ENCODE measurements at regions not wholly inside any gene's neighbourhood (a gene's known extent, or its start where the extent isn't known, plus 50 kb on each side); places are given as distances from the start of the nearest gene placed in this dataset.

DNA sequence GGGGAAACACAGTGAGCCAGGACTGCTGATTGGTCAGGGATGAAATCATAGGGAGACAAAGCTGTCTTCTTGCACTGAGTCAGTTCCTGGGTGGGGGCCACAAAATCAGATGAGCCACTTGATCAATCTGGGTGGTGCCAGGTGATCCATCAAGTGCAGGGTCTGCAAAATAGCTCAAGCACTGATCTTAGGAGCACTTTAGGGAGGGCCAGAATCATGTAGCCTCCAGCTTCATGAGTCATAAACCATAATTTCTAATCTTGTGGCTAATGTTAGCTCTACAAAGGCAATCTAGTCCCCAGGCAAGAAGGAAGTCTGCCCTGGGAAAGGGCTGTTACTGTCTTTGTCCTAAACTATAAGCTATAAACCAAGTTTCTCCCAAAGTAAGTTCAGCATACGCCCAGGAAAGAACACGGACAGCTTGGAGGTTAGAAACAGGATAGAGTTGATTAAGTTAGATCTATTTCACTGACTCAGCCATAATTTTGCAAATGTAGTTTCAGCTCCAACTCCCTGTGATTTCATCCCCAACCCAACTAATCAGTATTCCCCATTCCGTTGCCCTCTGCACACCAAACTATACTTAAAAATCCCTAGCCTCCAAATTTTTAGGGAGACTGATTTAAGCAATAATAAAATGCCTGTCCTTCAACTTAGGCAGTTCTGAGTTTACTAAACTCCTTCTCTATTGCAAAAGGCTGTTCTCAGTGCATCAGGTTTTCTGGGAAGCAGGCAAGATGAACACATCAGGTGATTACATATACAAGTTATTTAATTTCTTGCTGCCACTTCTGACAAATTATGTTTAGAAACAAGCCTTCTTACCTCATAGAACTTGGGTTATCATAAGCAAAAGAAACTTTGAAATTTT lies 226.9 kb upstream of the SPOPL start:
- no peaks in the 10 kb centered on the region for H3K36me3 Mint-ChIP-seq
- no peak overlapping the region for H3K4me3 Mint-ChIP-seq
- DNase-seq (ENCODE audit: low spot score in 2 of 2) (no peak), ATAC-seq (no peak)
- no peak overlapping the region for H3K27ac Mint-ChIP-seq
- peaks cover 9% of the 10 kb centered on the region for H3K9me3 Mint-ChIP-seq
- no peaks in the 10 kb centered on the region for H3K4me1 Mint-ChIP-seq

- Mint-ChIP-seq H3K36me3 (no peaks in the 10 kb centered on the region), H3K27ac (no peak overlapping the region), H3K4me1 (no peaks in the 10 kb centered on the region), H3K9me3 (peaks cover 9% of the 10 kb centered on the region), H3K4me3 (no peak overlapping the region)
- DNase-seq (ENCODE audit: low spot score in 2 of 2) (no peak), ATAC-seq (no peak)
Observed at GRCh38 chr2:138275292-138275690, 226.3 kb upstream of the SPOPL start.

DNA sequence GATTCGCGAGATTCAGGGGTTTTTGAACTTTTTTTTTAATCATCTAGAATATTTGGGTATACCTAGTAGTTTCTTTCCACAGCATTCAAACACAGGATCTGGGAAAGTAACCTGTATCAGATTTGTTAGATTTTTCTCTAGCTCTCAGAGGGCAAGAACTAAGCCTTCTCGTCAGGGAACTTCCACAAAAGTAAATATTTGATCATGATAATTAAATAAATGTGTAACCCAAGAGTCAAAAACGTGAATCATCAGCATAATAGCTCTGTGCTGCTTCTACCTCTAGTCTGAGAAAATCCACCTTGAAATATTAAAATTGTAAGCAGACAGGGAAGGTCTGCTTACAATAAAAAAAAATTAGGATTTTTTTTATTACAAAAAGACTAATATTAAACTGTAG lies 225.7 kb upstream of the SPOPL start:
- Mint-ChIP-seq H3K27ac (no peak overlapping the region), H3K36me3 (no peaks in the 10 kb centered on the region), H3K4me1 (no peaks in the 10 kb centered on the region), H3K4me3 (no peak overlapping the region), H3K9me3 (peaks cover 9% of the 10 kb centered on the region)
- DNase-seq (ENCODE audit: low spot score in 2 of 2), result no peak
- ATAC-seq, result no peak

DNA sequence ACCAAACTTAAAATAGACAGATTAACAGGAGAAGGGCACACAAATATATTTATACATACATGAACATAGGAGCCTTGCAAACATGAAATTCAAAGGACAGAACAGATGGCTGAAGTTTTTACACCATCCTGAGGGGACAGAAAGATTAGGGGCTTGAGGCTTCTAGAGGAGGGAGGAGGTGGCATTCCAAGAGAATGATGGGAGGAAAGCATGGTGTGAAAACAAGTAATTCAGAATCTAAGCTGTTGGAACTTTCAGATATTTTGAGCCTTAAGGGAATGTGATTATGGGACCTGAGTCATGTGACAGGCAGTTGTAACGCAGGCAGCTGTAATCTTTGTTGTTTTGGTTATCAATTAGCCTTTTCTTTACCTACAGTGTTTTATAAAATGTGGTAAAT lies 225.2 kb upstream of the SPOPL start:
- no peak for DNase-seq (ENCODE audit: low spot score in 2 of 2)
- no peak overlapping the region for H3K27ac Mint-ChIP-seq
- no peaks in the 10 kb centered on the region for H3K4me1 Mint-ChIP-seq
- peaks cover 9% of the 10 kb centered on the region for H3K9me3 Mint-ChIP-seq
- ATAC-seq, result no peak
- H3K36me3 Mint-ChIP-seq, result no peaks in the 10 kb centered on the region
- no peak overlapping the region for H3K4me3 Mint-ChIP-seq

DNA sequence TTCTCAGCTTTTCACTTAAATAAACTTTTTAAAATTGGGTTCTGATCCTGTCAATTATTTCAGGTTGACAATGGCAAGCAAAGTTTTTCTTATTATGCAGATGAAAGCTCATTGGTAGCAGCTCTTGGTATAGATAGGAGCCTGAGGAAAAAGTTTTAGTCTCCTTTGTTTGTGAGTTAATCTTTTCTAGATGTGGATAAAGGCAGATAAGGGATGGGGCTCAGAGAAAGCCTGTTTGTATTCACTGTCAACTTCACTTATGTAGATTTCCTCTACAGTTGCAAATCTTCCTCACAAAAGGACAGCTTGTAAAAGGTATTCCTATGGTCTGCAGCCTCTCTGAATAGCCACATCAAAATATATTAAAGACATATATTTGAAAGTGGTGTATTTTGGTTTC lies 224.5 kb upstream of the SPOPL start:
- Mint-ChIP-seq H3K4me3 (no peak overlapping the region), H3K4me1 (no peaks in the 10 kb centered on the region), H3K27ac (no peak overlapping the region), H3K36me3 (no peaks in the 10 kb centered on the region), H3K9me3 (peaks cover 3% of the 10 kb centered on the region)
- ATAC-seq (no peak), DNase-seq (ENCODE audit: low spot score in 2 of 2) (no peak)

DNA sequence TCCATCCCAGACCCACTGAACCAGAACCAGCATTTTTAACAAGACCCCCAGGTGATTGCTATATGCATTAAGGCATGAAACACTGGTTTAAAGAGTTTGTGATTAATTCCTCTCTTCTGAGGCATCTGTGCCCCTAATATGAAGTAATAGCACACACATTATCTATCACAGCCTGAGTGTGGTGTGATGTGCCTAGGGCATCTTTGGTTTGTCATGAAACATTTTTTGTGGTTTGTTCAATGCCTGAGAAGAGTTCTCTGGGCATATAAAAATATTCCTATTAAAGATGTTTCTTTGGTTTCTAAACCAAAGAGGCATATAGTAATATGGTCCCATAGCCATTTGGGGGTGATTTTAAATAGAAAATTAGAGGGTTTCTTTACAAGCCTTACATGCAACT lies 221.7 kb upstream of the SPOPL start:
- H3K4me3 Mint-ChIP-seq, result no peak overlapping the region
- H3K36me3 Mint-ChIP-seq, result no peaks in the 10 kb centered on the region
- no peaks in the 10 kb centered on the region for H3K9me3 Mint-ChIP-seq
- DNase-seq (ENCODE audit: low spot score in 2 of 2), result no peak
- no peaks in the 10 kb centered on the region for H3K4me1 Mint-ChIP-seq
- no peak for ATAC-seq
- no peak overlapping the region for H3K27ac Mint-ChIP-seq

DNA sequence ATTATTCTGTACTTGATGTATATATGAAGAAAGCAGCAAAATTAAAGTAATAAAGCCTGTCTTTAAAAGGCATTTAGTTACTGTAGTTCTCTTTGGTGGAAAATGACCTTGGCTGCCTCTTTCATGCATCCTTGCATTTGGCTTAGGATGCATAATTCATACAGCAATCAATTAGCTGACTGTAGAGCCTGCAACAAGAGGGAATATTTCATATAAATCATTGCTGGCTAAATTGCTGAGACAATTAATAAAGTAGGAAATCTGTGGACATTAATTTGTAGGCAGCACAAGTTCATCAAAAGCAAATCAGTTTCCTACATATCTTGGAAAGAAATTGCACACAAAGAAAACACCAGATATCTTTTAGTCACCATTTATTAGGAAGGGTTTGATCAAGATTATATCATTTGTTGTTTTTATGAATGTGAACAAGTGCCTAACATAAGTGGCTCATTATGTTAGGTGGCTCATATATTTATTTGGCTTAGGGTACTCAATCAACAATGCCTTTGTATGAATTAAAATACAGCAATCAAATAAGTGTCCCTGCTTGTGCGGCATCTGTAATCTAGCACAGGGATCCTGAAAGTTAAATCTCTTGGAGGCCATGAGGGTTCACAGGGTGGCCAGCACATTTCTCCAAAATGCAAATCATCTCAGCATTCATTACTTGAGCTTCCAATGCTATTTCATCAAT lies 220.4 kb upstream of the SPOPL start:
- DNase-seq (ENCODE audit: low spot score in 2 of 2), result no peak
- Mint-ChIP-seq H3K4me3 (no peak overlapping the region), H3K9me3 (peaks cover 3% of the 10 kb centered on the region), H3K36me3 (no peaks in the 10 kb centered on the region), H3K4me1 (no peaks in the 10 kb centered on the region), H3K27ac (no peak overlapping the region)
- no peak for ATAC-seq

DNA sequence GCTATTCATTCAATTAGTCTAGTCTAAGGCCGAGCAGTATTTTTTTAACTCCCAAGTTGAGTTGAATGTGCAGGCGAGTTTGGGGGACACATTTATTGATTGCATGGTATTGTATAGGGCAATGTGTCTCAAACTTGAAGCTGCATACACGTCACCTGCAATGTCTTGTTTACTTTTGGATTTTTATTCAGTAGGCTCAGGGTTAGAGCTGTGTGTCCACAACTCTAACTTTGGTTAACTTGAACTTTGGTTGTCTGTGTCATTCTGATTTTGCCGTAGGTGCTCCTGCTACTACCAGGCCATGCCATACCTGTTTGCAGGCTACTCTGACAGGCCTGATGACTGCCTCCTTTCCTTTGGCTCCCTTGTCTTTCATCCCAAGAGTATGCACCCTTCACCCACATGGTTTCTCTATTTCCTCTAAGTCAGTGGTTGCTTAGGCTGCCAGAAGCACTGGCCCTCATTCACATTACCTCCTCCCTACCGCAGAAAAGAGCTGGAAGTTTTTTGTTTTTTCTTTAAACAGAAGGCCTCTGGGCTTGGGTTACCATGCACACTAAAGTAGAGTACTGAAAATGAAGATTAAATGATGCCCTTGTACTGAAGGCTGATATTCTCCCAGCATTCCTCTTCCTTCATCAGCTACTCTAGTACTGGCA lies 219.4 kb upstream of the SPOPL start:
- Mint-ChIP-seq H3K36me3 (no peaks in the 10 kb centered on the region), H3K27ac (no peak overlapping the region), H3K9me3 (peaks cover 6% of the 10 kb centered on the region), H3K4me1 (no peaks in the 10 kb centered on the region), H3K4me3 (no peak overlapping the region)
- DNase-seq (ENCODE audit: low spot score in 2 of 2) (no peak), ATAC-seq (no peak)

DNA sequence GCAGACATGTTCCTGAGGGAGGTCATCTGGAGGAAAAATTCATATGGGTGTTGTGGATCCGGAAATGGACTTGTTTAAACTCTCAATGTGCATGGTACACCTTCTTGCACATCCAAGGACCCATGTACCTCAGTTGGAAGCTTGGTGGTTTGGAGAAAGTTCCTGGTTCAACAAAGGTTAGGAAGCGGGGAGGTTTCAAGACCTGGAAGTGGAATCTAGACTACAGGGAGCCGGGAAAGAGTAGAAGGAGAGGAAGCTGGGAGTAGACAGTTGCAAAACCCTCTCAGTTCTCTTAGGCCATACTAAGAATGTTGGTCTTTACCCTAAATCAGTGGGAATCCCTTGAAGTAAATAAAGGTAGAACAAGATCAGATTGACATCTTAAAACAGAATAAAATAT lies 209.8 kb upstream of the SPOPL start:
- ATAC-seq (no peak), DNase-seq (ENCODE audit: low spot score in 2 of 2) (no peak)
- Mint-ChIP-seq H3K4me1 (no peaks in the 10 kb centered on the region), H3K36me3 (no peaks in the 10 kb centered on the region), H3K9me3 (peaks cover 13% of the 10 kb centered on the region), H3K4me3 (no peak overlapping the region), H3K27ac (no peak overlapping the region)

DNA sequence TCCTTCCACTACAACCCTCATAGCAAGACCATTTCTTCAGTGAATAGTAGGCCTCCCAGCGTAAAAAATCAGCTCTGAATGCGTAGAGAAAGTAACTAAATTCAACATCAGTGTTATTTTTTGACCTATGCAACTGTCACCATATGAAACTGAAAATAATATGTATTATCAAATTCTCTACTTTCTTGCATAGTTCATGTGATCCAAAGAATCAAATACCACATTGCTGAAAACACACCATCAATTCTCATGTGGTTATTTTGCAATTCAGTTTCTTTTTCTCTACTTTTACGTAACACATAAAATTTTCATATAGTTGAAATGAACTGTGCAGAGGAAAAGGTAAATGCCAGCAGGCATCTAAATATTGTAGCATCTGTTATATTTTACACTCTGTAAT lies 208.5 kb upstream of the SPOPL start:
- peaks cover 12% of the 10 kb centered on the region for H3K9me3 Mint-ChIP-seq
- H3K36me3 Mint-ChIP-seq, result no peaks in the 10 kb centered on the region
- ATAC-seq, result no peak
- no peak overlapping the region for H3K4me3 Mint-ChIP-seq
- H3K27ac Mint-ChIP-seq, result no peak overlapping the region
- no peak for DNase-seq (ENCODE audit: low spot score in 2 of 2)
- no peaks in the 10 kb centered on the region for H3K4me1 Mint-ChIP-seq

GRCh38 chr2:138293549-138293948 lies 208.0 kb upstream of the SPOPL start:
- ATAC-seq (no peak), DNase-seq (ENCODE audit: low spot score in 2 of 2) (no peak)
- Mint-ChIP-seq H3K4me3 (no peak overlapping the region), H3K4me1 (no peaks in the 10 kb centered on the region), H3K36me3 (no peaks in the 10 kb centered on the region), H3K27ac (no peak overlapping the region), H3K9me3 (peaks cover 11% of the 10 kb centered on the region)

DNA sequence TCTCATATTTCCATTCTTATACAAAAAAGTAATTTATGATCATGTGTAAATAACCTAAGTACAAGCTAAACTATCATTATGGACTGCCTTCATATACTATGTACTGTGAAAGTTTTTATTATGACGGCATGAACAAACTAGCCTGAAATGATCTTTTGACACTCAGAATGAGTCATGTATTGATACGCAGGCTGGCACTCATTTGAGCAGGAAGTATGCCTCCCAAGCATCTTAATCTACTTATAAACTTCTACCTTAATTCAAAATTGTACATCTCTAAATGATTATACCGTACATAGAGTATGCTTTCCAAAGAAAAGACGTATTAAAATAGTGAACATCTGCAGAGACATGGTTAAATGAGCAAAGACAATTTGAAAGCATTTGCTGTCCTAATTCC lies 207.1 kb upstream of the SPOPL start:
- no peak for DNase-seq (ENCODE audit: low spot score in 2 of 2)
- no peaks in the 10 kb centered on the region for H3K4me1 Mint-ChIP-seq
- H3K9me3 Mint-ChIP-seq, result peaks cover 8% of the 10 kb centered on the region
- no peaks in the 10 kb centered on the region for H3K36me3 Mint-ChIP-seq
- ATAC-seq, result no peak
- no peak overlapping the region for H3K4me3 Mint-ChIP-seq
- no peak overlapping the region for H3K27ac Mint-ChIP-seq

DNA sequence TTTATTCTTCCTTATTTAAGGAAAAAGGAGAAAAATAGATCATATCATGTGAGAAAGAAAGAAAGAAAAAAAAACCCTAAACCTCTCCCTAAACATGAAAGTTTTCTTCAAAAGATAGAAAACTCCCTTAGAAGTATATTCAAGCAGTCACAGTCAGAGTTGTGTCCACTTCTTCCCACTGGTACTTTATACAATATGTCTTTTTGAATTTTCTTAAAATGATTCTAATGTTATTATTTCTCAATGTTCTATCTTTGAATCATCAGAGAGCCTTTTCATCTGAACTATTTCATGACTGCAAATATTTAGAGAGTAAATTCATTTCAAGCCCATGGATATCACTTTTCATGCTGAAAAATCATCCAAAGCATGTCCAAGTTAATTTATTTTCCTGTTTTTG lies 205.2 kb upstream of the SPOPL start:
- no peaks in the 10 kb centered on the region for H3K4me1 Mint-ChIP-seq
- no peak overlapping the region for H3K27ac Mint-ChIP-seq
- H3K9me3 Mint-ChIP-seq, result peaks cover 13% of the 10 kb centered on the region
- no peak for ATAC-seq
- H3K4me3 Mint-ChIP-seq, result no peak overlapping the region
- no peak for DNase-seq (ENCODE audit: low spot score in 2 of 2)
- no peaks in the 10 kb centered on the region for H3K36me3 Mint-ChIP-seq

- DNase-seq (ENCODE audit: low spot score in 2 of 2) (no peak), ATAC-seq (no peak)
- Mint-ChIP-seq H3K36me3 (no peaks in the 10 kb centered on the region), H3K27ac (no peak overlapping the region), H3K9me3 (peaks cover 9% of the 10 kb centered on the region), H3K4me3 (no peak overlapping the region), H3K4me1 (no peaks in the 10 kb centered on the region)
Observed at GRCh38 chr2:138298120-138298814, 203.3 kb upstream of the SPOPL start.

DNA sequence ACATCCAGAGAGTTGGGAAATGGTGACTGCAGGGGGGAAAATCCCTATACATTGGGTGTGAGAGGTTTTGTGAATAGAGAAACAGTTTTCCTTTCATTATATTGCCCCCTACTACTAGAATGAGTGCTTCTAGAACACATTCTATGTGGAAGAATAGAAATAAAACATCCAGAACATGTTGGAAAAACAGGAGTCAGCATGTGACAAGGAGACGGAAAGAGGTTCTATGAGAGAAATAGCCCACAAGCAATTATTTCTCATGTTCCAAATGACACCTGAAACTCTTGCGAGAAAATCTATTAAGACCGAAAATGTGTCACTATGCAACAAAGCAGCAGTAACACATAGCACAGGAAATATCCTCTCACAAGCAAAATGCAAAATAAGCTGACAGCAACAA lies 202.7 kb upstream of the SPOPL start:
- Mint-ChIP-seq H3K9me3 (peaks cover 10% of the 10 kb centered on the region), H3K4me1 (no peaks in the 10 kb centered on the region), H3K27ac (no peak overlapping the region), H3K36me3 (no peaks in the 10 kb centered on the region), H3K4me3 (no peak overlapping the region)
- ATAC-seq (no peak), DNase-seq (ENCODE audit: low spot score in 2 of 2) (no peak)
